RKO (cell line): ENCODE measurements at regions not wholly inside any gene's neighbourhood (a gene's known extent, or its start where the extent isn't known, plus 50 kb on each side); places are given as distances from the start of the nearest gene placed in this dataset.
A peak's percentile ranks its signal among the peaks of the same experiment; 100 is the strongest.

Experiments
- DNase-seq: peaks from one replicate; pipeline ENCODE4 v3.0.0-alpha.2; 2016; ENCODE audit warnings: low spot score

DNA sequence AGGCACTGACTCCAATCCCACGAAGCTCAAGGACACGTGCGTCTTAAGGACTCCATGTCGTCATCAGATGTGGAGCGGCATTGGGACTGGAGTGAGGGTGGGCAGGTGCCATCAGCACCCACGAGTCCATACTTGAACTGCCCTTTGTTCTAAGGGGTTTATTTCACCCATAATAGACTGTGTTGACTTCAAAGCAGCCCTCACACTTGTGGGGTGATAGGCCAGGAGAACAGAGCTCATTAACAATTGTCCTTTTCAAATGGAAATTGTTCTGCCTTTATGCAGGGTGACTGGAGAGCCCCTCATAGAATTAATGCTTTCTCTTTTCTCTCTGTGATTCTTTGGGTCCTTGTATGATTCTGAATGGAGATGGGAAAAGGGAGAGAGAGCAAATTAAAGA lies 376.9 kb upstream of the MGMT start:
- no peak for DNase-seq

DNA sequence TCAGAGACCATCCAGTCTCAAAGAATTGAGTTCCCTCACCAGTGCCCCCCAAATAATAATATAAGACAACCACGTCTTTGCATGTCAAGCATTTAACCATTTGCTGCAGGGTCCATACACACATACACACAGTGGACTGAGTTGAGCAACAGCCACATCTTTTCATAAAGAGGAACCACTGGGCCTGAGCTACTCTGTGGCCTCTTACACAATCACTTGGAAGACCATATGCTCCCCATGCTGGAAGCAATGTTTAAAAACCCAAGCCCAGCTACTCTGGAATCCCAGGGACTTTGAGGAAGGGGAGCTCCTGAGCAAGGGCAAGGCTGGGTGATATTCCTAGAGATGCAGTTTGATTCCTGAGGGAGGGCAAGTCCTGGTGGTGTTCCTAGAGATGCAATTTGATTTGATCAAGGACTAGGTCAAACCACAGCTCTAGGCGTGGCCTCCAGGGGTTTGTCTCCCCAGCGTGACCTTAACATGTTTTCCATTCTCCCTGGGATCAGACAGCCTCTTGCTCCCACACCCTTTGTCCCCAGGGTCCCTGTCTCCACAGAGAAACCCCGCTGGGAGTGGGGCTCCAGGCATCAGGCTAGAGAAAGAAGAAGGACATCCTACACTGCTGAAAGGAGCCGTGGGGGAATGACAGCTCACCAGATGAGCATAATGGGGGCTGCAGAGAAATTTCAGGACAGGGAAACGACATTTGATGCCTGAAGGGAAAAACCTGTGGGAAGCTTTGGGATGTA lies 376.2 kb upstream of the MGMT start:
- no peak for DNase-seq

DNA sequence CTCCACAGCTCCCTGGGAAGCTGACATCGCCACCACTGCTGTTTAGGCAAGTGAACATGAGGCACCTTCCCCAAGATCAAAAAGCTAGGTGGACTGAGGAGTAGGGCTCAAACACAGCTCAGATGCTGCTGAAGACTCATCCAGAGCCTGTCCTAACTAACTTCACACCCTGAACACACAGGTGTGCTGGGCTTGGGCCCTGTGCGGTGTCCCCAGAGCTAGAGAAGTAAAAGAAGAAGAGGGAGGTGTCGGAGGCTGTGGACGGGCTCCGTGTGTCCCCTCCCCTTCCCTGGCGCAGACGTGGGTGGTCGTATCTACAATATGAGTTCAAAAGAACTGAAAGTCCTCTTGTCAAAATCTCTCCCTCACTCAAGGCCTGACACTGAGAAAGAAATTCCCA lies 373.4 kb upstream of the MGMT start:
- DNase-seq, result no peak

DNA sequence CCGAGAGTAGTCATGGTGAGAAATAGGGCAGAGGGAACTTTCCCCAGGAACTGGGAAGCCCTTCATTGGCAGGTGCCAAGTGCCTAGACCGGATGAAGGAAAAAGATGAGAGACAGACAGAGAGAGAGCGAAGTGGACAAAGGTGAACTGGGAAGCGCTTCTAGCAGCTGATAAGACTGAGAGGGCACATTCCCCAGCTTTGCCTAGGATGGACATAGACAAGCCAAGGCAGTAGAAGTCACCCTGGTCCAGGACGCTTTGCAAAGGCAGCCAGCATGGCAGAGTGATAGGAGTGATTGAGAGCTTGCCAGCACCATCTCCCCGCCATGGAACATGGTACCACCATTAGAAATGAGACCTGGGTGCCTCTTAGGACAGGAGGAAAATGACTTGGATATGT lies 372.8 kb upstream of the MGMT start:
- no peak for DNase-seq

DNA sequence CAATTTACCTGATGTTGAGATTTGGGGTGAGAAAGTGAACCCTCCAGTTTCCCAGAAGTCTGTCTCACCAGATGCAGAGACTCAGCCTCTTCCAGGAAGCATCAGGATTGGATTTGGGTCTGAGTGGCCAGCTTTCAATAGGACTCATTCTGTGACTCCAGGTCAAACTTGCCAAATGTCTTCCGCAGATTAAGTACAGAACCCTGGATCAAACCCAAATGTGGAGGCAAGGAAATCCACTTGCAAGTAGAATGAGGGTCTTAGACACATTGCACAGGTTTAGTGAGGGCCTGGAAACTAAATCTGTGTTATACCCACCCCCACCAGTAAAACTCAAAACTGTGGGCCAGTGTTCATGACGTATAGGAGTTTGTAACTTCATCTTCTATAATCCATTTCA lies 372.2 kb upstream of the MGMT start:
- DNase-seq, result no peak

DNA sequence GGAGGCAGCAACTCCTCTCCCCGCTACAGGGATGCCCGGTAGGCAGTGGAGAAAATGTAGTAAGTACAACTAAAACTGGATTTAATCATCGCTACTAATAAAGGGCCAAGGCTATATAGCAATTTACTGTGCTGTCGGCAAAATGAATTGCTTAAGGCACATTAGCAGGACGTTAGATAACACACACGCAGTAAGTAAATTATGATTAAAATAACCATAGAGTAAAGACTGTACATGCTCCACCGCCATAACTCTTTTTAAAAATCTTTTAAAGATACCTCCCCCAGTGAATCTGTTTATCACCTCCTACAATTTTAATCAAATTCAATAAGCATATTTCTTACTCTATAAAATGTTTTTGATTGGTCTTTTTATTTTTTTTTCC lies 371.4 kb upstream of the MGMT start:
- DNase-seq, result no peak

DNA sequence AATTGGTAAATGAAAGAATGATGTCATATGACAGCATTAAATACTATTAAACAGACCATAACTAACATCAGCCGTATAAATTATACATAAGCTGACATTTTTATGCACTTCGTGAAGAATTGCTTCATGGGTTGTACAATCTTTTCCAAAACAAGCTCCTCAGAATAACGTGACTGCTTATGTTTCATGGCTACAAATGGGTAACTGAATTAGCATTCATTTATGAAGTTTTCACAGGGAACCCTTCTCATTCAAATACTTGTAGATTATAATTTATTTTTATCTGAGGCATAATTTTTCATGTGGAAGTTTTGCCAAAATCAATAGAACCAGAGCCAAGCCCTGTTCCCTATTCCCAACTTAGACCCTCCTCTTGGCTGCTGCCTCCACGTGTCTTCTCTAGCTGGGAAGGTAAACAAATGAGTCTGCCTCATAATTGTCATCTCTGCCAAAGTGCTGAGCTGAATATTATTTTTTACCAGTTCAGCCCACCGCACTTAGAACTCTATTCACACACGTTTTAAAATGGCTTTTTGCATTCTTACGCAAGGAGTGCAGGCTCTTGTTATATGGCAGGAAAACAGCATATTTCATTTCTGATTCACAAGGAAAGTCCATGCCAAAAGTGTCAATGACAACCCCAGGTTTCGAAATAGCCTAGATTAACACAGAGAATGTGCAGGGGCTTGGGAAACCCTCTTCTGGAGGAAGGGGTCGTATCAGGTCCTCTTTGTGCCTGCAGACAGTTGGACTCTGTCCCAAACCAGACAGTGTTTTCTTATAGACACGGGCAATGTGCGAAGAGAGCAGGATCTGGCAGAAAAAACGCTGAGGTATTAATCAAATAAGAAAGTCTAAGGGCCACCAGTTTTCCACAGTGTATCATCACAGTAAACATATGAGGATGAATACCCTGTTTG lies 370.7 kb upstream of the MGMT start:
- DNase-seq, result no peak

DNA sequence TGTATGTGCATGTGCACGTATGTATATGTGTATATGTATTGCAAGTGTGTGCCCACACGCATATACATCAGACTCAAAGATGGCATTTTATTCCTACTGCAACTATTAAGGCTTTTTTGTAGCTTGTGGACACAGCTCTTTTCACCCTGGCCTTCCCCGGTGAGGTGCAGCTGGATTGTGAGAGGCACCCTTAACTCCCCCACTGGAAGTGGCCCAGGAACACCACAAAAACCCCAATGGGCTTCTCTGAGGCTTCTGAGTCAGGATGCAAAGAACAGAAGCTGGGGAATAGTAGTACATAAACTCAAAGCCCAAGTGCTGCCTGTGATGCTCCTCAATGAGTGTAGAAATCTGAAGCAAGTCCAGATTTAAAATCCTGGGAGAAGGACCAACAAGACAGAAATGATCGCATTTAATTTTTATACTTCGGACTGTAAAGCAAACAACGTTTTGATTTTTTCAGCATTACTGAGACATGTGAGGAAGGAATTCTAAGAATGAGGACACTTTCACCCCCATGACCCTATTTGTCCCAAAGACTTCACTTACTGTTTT lies 369.2 kb upstream of the MGMT start:
- DNase-seq, result no peak

DNA sequence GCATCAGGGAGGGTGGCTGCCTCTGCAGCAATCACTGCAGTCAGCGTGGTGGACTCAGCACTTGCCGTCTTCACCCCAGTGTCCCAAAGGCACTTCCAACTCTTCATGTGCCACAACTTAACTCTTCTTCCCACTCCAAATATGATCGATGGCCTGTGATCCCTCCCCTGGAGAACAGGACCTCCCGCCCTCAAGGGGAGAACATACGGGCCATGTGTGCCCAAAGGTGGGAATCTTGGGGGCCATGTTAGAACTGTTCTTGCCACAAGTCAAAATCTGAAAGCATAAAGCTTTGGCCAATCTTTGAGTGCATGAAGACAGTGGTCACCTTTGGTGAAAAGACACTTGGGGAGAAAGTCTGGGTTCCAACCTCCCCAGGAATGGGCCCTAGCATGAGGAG lies 368.5 kb upstream of the MGMT start:
- DNase-seq, result no peak

DNA sequence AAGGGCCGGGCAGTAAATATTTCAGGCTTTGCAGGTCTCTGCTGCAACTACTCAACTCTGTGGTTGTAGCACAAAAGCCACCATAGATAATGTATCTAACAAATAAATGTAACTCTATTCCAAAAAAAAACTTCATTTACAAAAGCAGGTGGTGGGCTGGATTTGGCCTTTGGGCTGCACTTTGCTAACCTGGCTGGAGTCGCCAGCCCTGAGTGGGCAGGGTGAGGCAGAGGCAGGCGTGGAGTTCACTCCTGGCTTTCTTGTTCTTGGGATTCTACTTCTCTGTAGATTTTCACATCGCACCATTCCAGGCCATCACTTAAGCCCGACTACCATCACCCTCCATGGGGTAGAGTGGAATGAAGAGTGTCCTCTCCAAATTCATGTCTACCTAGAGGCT lies 367.6 kb upstream of the MGMT start:
- no peak for DNase-seq

DNA sequence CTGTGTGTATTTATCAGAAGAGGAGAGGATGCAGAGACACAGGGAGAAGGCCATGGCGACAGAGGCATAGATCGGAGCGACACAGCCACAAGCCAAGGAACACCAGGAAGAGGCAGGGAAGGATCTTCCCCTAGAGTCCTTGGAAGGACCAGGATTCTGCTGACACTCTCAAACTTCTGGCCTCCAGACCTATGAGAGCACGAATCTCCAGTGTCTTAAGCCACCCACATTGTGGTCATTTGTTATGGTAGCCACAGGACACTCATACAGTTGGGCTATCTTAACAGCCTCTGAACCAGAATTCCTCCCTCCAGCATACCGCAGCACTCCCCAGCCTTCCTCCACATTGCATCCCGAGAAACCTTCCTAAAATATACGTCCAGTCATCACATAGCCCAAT lies 367.0 kb upstream of the MGMT start:
- DNase-seq, result no peak

DNA sequence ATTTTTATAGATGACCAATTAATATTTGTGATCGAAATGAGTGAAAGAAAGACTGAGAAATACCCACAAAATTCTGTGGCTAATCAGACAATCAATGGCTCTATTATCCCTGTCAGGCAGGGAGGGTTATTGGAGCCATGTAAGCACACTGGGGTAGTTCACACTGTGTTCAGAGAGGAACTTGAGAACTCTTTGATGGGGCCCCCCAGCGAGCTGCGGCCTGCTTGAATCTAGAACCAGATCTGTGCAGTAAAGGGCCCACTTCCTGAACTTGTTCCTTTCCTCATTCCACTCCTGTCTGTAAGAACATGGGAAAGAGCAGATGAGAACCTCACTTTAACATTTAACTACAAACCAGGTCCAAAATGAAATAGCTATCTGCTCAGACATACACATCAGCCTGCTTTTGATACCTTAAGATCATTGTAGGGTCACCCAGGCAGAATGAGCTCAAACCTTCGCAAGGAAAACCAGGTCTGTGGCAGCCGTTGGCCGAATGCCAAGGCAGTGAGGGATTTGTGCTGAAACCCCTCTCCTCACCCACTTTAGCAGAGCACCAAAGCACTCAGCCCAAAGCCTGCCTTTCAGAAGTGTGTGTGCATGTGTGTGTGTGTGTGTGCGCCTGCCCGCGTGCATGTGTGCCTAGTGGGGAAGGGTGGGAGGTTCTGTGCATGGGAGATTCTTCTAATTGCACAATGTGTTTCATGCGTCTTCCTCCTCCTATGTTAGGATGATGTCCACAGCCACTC lies 365.6 kb upstream of the MGMT start:
- DNase-seq, result no peak

DNA sequence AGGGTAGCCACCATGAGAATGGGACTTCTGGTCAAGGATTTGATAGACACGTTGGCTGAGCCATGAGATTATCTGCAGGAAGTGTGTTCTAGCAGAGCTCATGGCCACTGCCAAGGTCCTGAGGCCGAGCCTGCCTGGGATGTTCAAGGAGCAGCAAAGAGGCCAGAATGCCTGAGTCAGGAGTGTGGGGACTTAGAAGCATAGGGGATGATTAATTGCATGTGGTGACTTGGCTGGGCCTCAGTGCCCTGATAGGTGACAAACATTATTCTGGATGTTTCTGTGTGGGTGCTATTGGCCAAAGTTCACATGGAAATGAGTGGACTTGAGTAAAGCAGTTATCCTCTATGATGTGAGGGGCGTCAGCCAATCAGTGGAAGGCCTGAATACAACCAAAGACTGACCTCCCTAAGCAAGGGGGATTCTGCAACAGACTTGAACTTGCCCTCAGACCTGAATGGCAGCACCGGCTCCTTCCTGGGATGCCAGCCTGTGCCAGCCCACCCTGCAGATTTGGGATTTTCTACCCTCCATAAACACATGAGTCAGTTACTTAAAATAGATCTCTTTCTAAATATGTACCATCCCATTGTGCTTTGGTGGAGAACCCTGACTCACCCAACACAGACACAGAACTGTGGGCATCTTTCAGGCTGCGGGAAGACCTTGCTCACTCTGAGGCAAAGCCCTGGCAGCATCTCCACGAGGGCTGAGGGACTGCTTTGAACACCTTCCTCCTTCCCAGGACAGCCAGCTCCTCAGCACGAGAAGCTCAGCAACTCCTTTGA lies 363.9 kb upstream of the MGMT start:
- peak; percentile 7 for DNase-seq

DNA sequence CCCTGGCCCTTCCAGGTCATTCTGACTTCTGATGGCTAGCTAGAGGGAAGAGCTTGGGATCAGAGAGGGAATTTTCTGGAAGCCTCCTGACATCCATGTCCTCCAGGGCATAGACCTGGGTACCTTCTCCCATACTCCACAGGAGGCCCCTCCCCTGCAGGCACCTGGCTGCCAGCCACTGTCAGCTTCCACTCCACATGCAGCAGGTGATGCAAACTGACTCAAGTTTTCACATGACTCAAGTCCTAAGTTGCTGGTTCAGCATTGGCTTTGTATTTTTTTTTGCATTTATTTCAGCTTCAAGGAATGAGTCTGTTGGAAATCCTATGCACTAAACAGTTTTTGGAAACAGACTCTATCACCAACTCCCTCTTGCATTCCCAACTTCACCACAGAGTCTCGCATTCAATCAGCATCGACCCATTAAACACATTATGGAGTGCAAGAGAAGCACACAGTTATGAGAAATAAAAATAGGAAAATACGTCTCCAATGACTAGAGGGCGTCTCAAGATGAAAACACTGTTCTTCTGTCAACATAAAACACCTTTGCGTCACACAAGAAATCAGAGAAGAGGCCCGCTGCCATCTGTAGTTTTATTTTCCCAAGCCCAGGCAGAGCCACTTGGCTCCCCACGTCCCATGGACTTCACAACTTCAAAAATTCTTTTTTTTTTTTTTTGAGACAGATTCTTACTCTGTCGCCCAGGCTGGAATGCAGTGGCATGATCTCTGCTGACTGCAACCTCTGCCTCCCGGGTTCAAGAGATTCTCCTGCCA lies 362.6 kb upstream of the MGMT start:
- no peak for DNase-seq

DNA sequence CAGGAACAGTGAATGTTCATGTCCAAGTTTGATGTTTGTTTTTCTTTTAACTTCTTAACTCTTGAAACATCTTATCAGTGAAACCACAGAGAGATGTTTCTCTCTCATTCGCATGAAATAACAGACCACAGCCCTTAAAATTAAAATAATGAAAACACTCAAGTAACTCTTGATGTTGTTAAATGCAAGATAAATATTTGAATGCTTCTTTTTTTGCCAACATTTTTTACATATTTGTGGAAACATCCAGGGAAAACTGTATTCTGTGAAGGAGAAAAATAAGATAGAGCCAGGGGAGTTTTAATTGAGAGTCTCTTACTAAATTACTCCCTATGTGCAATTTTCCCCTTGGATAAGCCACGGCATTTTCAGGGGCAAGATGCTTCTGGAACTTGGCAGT lies 361.8 kb upstream of the MGMT start:
- DNase-seq, result no peak

DNA sequence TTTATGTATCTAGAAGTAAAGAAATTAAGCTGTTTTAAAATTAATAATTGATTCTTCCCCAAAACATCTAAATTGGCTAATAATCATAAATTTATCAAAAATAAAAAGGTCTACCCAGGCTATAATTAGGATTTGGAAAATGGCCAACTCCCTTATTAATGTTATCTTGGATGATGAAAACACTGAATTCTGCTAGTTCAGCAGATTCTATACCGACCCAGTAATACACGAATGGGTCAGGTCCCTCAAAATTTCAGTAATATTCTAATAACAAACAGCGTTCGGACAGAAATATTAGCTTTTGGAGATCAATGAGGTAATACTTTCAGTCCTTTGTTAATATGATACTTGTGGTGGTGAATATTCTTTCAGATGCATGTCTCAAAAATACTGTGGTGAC lies 360.7 kb upstream of the MGMT start:
- no peak for DNase-seq

DNA sequence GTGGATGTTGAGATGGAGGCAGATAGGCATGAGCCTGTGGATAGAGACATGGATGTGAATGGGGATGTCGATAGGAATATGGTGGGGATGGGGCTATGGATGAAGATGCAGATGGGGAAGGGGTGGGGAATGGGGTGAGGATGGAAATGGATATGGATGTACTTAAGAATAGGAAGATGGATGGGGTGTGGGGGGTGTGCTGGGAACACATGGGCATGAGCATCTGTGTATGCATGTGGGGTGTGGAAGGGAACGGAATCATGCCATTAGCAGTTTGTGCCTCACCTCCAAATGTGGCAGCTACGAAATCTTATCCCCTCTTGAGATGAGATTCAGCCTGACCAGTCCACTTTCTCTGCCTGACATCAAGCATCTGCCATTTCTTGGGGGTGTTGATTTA lies 359.5 kb upstream of the MGMT start:
- no peak for DNase-seq

DNA sequence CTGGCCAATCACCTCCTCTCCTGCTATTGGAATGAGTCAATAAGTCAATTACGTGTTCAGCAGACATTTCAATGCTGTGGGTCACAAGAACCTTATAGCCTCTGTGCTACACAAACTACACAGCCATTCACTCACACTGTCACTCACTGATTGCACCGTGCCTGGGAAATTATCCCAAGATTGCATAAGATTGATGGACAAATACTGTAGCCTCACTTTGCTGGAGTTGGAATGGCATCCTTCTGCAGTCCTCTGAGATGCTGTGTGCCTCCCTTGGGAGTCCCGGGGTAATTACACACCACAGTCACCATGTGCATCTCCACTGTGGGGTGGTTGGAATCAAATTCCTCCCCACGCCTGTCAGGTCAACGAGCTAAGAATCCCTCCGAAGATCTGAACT lies 358.7 kb upstream of the MGMT start:
- DNase-seq, result no peak

DNA sequence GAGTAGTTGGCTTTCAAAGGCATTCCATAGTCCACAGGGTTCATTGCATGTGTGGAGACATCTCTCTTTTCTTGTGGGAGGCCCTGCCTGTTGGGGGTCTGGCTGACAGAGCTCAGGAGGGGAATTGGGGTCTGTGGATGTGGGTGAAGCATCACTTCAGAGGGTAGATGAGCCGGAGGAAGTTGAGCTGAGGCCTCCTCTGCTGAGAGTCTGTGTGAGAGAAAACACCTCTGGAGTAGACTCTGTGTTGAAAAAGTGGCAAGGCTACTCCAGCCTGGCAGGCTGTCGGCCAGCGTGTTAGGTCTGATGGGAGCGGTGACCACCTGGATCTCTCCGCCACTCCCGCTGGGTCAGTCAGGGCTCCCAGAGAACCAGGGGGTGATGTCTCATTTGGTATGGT lies 358.0 kb upstream of the MGMT start:
- no peak for DNase-seq

DNA sequence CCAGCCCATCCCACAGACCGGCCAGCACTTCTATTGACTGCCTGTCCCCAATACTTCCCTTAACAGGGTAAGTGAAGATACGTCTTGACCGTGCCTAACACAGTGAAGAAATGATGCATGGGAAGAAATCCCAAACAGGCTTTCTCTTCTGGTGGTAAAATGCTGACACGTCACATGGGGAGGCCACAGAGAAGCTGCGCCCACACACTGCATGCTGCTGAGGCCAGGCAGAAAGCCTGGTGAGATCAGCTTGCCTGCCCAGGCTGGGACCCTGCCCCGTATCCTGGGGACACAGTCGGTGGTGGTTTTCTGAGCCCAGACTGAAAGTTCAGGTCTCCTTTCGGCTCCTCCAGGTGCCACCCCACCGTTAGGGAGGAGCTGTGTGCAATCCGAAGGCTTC lies 356.3 kb upstream of the MGMT start:
- no peak for DNase-seq

DNA sequence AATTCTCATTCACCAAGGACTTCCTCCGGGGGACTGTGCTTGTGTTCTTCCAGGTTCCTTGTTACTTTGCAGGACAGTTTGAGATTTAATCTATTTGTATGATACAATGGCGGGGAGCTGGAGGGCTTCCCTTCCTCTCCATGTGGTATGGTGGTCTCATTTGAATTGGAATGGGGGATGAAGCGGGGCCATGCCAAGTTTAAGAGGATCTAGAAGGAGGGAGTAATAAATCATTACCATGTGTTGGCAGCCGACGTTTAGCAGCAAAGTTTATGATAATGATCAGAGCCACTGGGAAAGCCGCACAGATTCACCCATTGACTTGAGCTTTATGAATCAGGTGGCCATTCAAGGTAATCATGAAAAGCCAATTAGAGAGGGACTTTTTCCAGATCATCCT lies 355.1 kb upstream of the MGMT start:
- DNase-seq, result no peak
